A549 (cell line): ENCODE measurements at regions not wholly inside any gene's neighbourhood (a gene's known extent, or its start where the extent isn't known, plus 50 kb on each side); places are given as distances from the start of the nearest gene placed in this dataset.

ENCODE experiments used
- BHLHE40 ChIP-seq: IDR thresholded peaks from 2 replicates; pipeline ENCODE4 v1.6.1; 2012; ENCODE audit warnings: low read depth, low read length, inconsistent platforms
- NR3C1 ChIP-seq: fragments of >200 bp; sonication (Bioruptor Twin); formaldehyde crosslinking; IDR thresholded peaks from 3 replicates; pipeline ENCODE4 v1.6.1; 2017

DNA sequence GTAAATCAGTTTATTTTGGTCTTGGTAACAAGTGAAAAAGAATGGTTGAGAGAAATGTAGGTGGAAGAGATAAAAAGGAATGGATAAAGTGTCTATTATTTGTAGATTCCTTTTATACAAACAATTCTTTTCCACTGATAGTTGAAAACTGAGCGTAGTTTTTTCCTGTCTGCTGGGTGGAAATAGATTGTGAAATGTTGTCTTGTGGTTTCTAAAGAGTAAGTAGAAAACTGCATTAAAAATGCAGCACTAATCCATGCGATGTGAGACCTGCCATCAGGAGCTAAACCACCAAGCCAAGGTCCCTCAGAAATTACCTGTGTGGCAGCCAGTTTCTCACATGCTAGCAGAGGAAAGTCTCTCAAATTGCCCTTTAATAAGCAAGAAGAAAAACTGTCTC is 103.2 kb upstream of the SLC44A3 start:
- TF ChIP-seq BHLHE40 (no peak), NR3C1 (no peak)
